ENCODE measurements at regions not wholly inside any gene's neighbourhood (a gene's known extent, or its start where the extent isn't known, plus 50 kb on each side); places are given as distances from the start of the nearest gene placed in this dataset.
"Not testable (repeated sequence)": the region's sequence is repeated elsewhere in the genome, so short reads cannot be mapped to it uniquely, and the experiment has no call there.

GRCh38 chr2:90093571-90094270 lies 1402.2 kb downstream of the RPIA start:
- DNase-seq: not testable (repeated sequence)

- DNase-seq: not testable (repeated sequence)
These were observed 1406.1 kb downstream of the RPIA start for GRCh38 chr2:90097617-90098016.

- not testable (repeated sequence) for DNase-seq
These were observed 1413.7 kb downstream of the RPIA start for GRCh38 chr2:90105142-90105541.

GRCh38 chr2:90123409-90123808 lies 1431.9 kb downstream of the RPIA start:
- DNase-seq: not testable (repeated sequence)

GRCh38 chr2:90139046-90139445 lies 1447.6 kb downstream of the RPIA start:
- not testable (repeated sequence) for DNase-seq

GRCh38 chr2:90141558-90141957 lies 1450.1 kb downstream of the RPIA start:
- DNase-seq: not testable (repeated sequence)

GRCh38 chr2:90151805-90152204 lies 1460.3 kb downstream of the RPIA start:
- DNase-seq: not testable (repeated sequence)

GRCh38 chr2:90170978-90171377 lies 1479.5 kb downstream of the RPIA start:
- DNase-seq: not testable (repeated sequence)

- not testable (repeated sequence) for DNase-seq
These were observed 1481.6 kb downstream of the RPIA start for GRCh38 chr2:90173081-90173480.

GRCh38 chr2:90179591-90179990 lies 1488.1 kb downstream of the RPIA start:
- DNase-seq: not testable (repeated sequence)

GRCh38 chr2:90207454-90208058 lies 1516.1 kb downstream of the RPIA start:
- peak; percentile 8 for DNase-seq

GRCh38 chr2:90209009-90209408 lies 1517.5 kb downstream of the RPIA start:
- no peak for DNase-seq

- DNase-seq: no peak
These were observed 1518.3 kb downstream of the RPIA start for GRCh38 chr2:90209806-90210205.

GRCh38 chr2:90215880-90216279 lies 1524.4 kb downstream of the RPIA start:
- not testable (repeated sequence) for DNase-seq

GRCh38 chr2:90216801-90217200 lies 1525.3 kb downstream of the RPIA start:
- not testable (repeated sequence) for DNase-seq

GRCh38 chr2:90218534-90218933 lies 1527.1 kb downstream of the RPIA start:
- DNase-seq: not testable (repeated sequence)

- DNase-seq: not testable (repeated sequence)
These were observed 1529.3 kb downstream of the RPIA start for GRCh38 chr2:90220623-90221299.

- no peak for DNase-seq
These were observed 1529.8 kb downstream of the RPIA start for GRCh38 chr2:90221300-90221651.

- DNase-seq: not testable (repeated sequence)
These were observed 1533.3 kb downstream of the RPIA start for GRCh38 chr2:90224767-90225166.

GRCh38 chr2:90226465-90227072 lies 1535.1 kb downstream of the RPIA start:
- not testable (repeated sequence) for DNase-seq

- not testable (repeated sequence) for DNase-seq
These were observed 1539.7 kb downstream of the RPIA start for GRCh38 chr2:90231199-90231598.

- DNase-seq: not testable (repeated sequence)
These were observed 1544.0 kb downstream of the RPIA start for GRCh38 chr2:90235452-90235851.

GRCh38 chr2:90237923-90238361 lies 1546.5 kb downstream of the RPIA start:
- DNase-seq: not testable (repeated sequence)

All from NCI-H2171 treated with DMSO at 0.1 percent for 48 hours (cell line).